HEK293T (cell line): ENCODE measurements at regions not wholly inside any gene's neighbourhood (a gene's known extent, or its start where the extent isn't known, plus 50 kb on each side); places are given as distances from the start of the nearest gene placed in this dataset.

Experiments used
- CTCF ChIA-PET: fragments of 350-600 bp; formaldehyde crosslinking; extraction: SDS; loops from one replicate; lab custom pipeline; 2021; ENCODE audit warnings: antibody characterized with exemption, inconsistent platforms; lab: Yijun Ruan, JAX
- POLR2A ChIA-PET: fragments of 350-600 bp; formaldehyde crosslinking; extraction: SDS; loops from one replicate; lab custom pipeline; 2020; ENCODE audit warnings: antibody characterized with exemption, inconsistent platforms; lab: Yijun Ruan, JAX
- DNase-seq: peaks from one replicate; pipeline ENCODE4 v3.0.0; 2012; ENCODE audit warnings: mixed read lengths; ENCODE audit errors: extremely low spot score
- ARNT ChIP-seq: fragments of 450-650 bp; IDR thresholded peaks from 2 replicates; pipeline ENCODE4 v1.6.1; 2017; ENCODE audit warnings: mild to moderate bottlenecking
- BHLHE40 ChIP-seq: fragments of 450-650 bp; IDR thresholded peaks from 2 replicates; pipeline ENCODE4 v1.6.1; 2016; ENCODE audit warnings: mild to moderate bottlenecking, moderate library complexity, borderline replicate concordance
- CTBP1 ChIP-seq: fragments of 450-650 bp; IDR thresholded peaks from 2 replicates; pipeline ENCODE4 v1.6.1; 2016; ENCODE audit warnings: borderline replicate concordance
- ELF4 ChIP-seq: fragments of 450-650 bp; IDR thresholded peaks from 2 replicates; pipeline ENCODE4 v1.6.1; 2017; ENCODE audit warnings: antibody characterized with exemption
- FOXA1 ChIP-seq: fragments of 450-650 bp; IDR thresholded peaks from 2 replicates; pipeline ENCODE4 v1.6.1; 2016; ENCODE audit warnings: mild to moderate bottlenecking
- FOXK2 ChIP-seq: fragments of 450-650 bp; IDR thresholded peaks from 2 replicates; pipeline ENCODE4 v1.6.1; 2016; ENCODE audit warnings: mild to moderate bottlenecking
- FOXM1 ChIP-seq: fragments of 450-650 bp; IDR thresholded peaks from 2 replicates; pipeline ENCODE4 v1.6.1; 2017; ENCODE audit warnings: mild to moderate bottlenecking, borderline replicate concordance
- HDGF ChIP-seq: fragments of 450-650 bp; IDR thresholded peaks from 2 replicates; pipeline ENCODE4 v1.6.1; 2017; ENCODE audit warnings: antibody characterized with exemption, borderline replicate concordance
- L3MBTL2 ChIP-seq: fragments of 450-650 bp; conservative IDR thresholded peaks from 2 replicates; pipeline ENCODE4 v1.6.1; 2016; ENCODE audit warnings: mild to moderate bottlenecking
- LEF1 ChIP-seq: fragments of 450-650 bp; IDR thresholded peaks from 2 replicates; pipeline ENCODE4 v1.6.1; 2017; ENCODE audit warnings: mild to moderate bottlenecking, borderline replicate concordance
- NFRKB ChIP-seq: fragments of 450-650 bp; IDR thresholded peaks from 2 replicates; pipeline ENCODE4 v1.6.1; 2016; ENCODE audit warnings: mild to moderate bottlenecking, moderate library complexity
- PKNOX1 ChIP-seq: fragments of 450-650 bp; IDR thresholded peaks from 2 replicates; pipeline ENCODE4 v1.6.1; 2016
- SP1 ChIP-seq: fragments of 450-650 bp; IDR thresholded peaks from 2 replicates; pipeline ENCODE4 v1.6.1; 2017
- SUZ12 ChIP-seq: fragments of 450-650 bp; IDR thresholded peaks from 2 replicates; pipeline ENCODE4 v1.6.1; 2016; ENCODE audit warnings: mild to moderate bottlenecking
- TARDBP ChIP-seq: fragments of 450-650 bp; IDR thresholded peaks from 2 replicates; pipeline ENCODE4 v1.6.1; 2016
- ZNF384 ChIP-seq: fragments of 450-650 bp; IDR thresholded peaks from 2 replicates; pipeline ENCODE4 v1.6.1; 2016

- no peak for DNase-seq
- ChIA-PET POLR2A (no interaction called here), CTCF (interaction anchor here (0.6 kb wide), 1 partner anchor 26 kb away, joined by 3 read pairs; no protein-coding TSS in a partner anchor)
- TF ChIP-seq FOXM1 (no peak), FOXA1 (no peak), TARDBP (no peak), NFRKB (no peak)
Measured at GRCh38 chr3:101154401-101154800, 161.2 kb upstream of the ABI3BP start.

- no peak for DNase-seq
- TF ChIP-seq SP1 (no peak), L3MBTL2 (no peak), PKNOX1 (no peak), BHLHE40 (no peak), ARNT (no peak), CTBP1 (no peak)
- CTCF ChIA-PET, result interaction anchor here (1.2 kb wide), 1 partner anchor 108 kb away, joined by 3 read pairs; no protein-coding TSS in a partner anchor
- POLR2A ChIA-PET, result no interaction called here
Measured at GRCh38 chr3:101151286-101151913, 158.2 kb upstream of the ABI3BP start.

GRCh38 chr3:101150504-101150903, 157.3 kb upstream of the ABI3BP start:
- ChIA-PET POLR2A (no interaction called here), CTCF (interaction anchor here (1.2 kb wide), 1 partner anchor 107 kb away, joined by 3 read pairs; no protein-coding TSS in a partner anchor)
- DNase-seq, result no peak
- TF ChIP-seq ZNF384 (no peak), TARDBP (no peak), BHLHE40 (no peak), ELF4 (no peak), PKNOX1 (no peak), FOXM1 (no peak), SP1 (no peak), FOXA1 (no peak), ARNT (no peak)

GRCh38 chr3:101149707-101150106, 156.5 kb upstream of the ABI3BP start:
- DNase-seq, result no peak
- TF ChIP-seq PKNOX1, result no peak
- CTCF ChIA-PET, result no interaction called here
- POLR2A ChIA-PET, result no interaction called here

- no peak for DNase-seq
- POLR2A ChIA-PET, result no interaction called here
- TF ChIP-seq FOXK2 (no peak), HDGF (no peak), ELF4 (no peak)
- CTCF ChIA-PET, result no interaction called here
Measured at GRCh38 chr3:101149251-101149650, 156.0 kb upstream of the ABI3BP start.

- ChIA-PET POLR2A (no interaction called here), CTCF (no interaction called here)
- no peak for DNase-seq
- TF ChIP-seq TARDBP, result no peak
- TF ChIP-seq ARNT, result no peak
- TF ChIP-seq BHLHE40, result no peak
- no peak for TF ChIP-seq SUZ12
- TF ChIP-seq FOXA1, result no peak
- no peak for TF ChIP-seq ZNF384
- no peak for TF ChIP-seq SP1
Measured at GRCh38 chr3:101148001-101148400, 154.8 kb upstream of the ABI3BP start.

- ChIA-PET CTCF (no interaction called here), POLR2A (no interaction called here)
- no peak for TF ChIP-seq ZNF384
- no peak for TF ChIP-seq CTBP1
- TF ChIP-seq PKNOX1, result no peak
- no peak for TF ChIP-seq SP1
- no peak for TF ChIP-seq HDGF
- no peak for TF ChIP-seq BHLHE40
- no peak for TF ChIP-seq SUZ12
- TF ChIP-seq L3MBTL2, result no peak
- no peak for TF ChIP-seq LEF1
- TF ChIP-seq ELF4, result no peak
- no peak for TF ChIP-seq FOXK2
- no peak for DNase-seq
Measured at GRCh38 chr3:101146946-101147345, 153.7 kb upstream of the ABI3BP start.
